Urinary bladder (tissue), 3 donors: ENCODE measurements at regions not wholly inside any gene's neighbourhood (a gene's known extent, or its start where the extent isn't known, plus 50 kb on each side); places are given as distances from the start of the nearest gene placed in this dataset.

Experiments
- DNase-seq: peaks from one replicate; pipeline ENCODE4 v3.0.0-alpha.2; 2015; ENCODE audit errors: extremely low spot score
- H3K27ac ChIP-seq: one replicate; pipeline ENCODE4 v1.5.1; 2013; ENCODE audit warnings: low read depth, mild to moderate bottlenecking, moderate library complexity
- H3K36me3 ChIP-seq: one replicate; pipeline ENCODE4 v1.6.1; 2013; ENCODE audit warnings: mild to moderate bottlenecking, moderate library complexity; ENCODE audit not compliant: insufficient read depth
- H3K4me1 ChIP-seq: one replicate; pipeline ENCODE4 v1.6.1; 2013; ENCODE audit warnings: mild to moderate bottlenecking, moderate library complexity; ENCODE audit not compliant: insufficient read depth
- H3K4me3 ChIP-seq: one replicate; pipeline ENCODE4 v1.5.1; 2013; ENCODE audit warnings: low read depth, low read length
- WGBS: extraction: QIAGEN DNeasy Blood & Tissue Kit; methylation state at CpG from one replicate; pipeline ENCODE4 v1.1.7; 2013; 5-methylcytosine and 5-hydroxymethylcytosine counted together
- donor health status: healthy with polysubstance abuse.
- donor health status: healthy.

GRCh38 chr6:166754218-166755030 lies 127.4 kb upstream of the RPS6KA2 start:
- Histone ChIP-seq H3K27ac (no peak overlapping the region), H3K36me3 (no peaks in the 10 kb centered on the region), H3K4me1 (no peaks in the 10 kb centered on the region), H3K4me3 (no peak overlapping the region)
- 95% methylated on average over 13 of the region's 13 CpGs for WGBS
- DNase-seq, result no peak

- no peaks in the 10 kb centered on the region for H3K4me1 ChIP-seq
- no peak overlapping the region for H3K4me3 ChIP-seq
- H3K36me3 ChIP-seq, result no peaks in the 10 kb centered on the region
- no peak for DNase-seq
- H3K27ac ChIP-seq, result no peak overlapping the region
- WGBS, result 78% methylated on average over 6 of the region's 6 CpGs
Measured at GRCh38 chr6:166752928-166753721, 126.1 kb upstream of the RPS6KA2 start.

GRCh38 chr6:166752097-166752496 lies 125.0 kb upstream of the RPS6KA2 start:
- DNase-seq, result no peak
- Histone ChIP-seq H3K36me3 (no peaks in the 10 kb centered on the region), H3K27ac (no peak overlapping the region), H3K4me1 (no peaks in the 10 kb centered on the region), H3K4me3 (no peak overlapping the region)
- 90% methylated on average over 9 of the region's 9 CpGs for WGBS

DNA sequence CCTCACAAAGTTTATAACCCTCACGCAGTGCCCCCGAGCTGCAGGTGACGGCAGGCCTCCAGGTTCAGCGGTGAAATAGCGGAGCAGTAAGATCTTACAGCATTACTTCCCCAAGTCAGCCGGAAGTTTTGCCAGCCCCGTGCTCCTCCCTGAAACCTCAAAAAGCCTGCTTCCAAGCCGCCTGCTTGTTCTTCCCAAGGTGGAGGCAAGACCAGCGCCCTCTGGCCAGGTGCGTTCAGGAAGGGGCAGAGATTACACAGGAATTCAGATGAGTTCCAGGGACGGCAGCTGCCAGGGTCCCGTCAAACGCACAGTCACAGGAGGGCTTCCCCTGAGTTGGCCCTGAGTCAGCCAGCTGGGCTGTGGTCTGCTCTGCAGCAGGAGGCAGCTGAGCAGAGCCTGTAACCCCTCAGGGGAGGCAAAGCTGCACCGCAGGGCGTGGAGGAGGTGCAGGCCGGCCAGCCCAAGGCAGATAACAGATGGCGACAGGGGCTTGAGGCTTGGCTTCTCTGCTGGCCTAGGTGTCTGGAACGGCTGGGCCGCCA lies 124.1 kb upstream of the RPS6KA2 start:
- H3K27ac ChIP-seq, result no peak overlapping the region
- 74% methylated on average over 19 of the region's 19 CpGs for WGBS
- no peak for DNase-seq
- no peaks in the 10 kb centered on the region for H3K4me1 ChIP-seq
- H3K36me3 ChIP-seq, result no peaks in the 10 kb centered on the region
- H3K4me3 ChIP-seq, result no peak overlapping the region

DNA sequence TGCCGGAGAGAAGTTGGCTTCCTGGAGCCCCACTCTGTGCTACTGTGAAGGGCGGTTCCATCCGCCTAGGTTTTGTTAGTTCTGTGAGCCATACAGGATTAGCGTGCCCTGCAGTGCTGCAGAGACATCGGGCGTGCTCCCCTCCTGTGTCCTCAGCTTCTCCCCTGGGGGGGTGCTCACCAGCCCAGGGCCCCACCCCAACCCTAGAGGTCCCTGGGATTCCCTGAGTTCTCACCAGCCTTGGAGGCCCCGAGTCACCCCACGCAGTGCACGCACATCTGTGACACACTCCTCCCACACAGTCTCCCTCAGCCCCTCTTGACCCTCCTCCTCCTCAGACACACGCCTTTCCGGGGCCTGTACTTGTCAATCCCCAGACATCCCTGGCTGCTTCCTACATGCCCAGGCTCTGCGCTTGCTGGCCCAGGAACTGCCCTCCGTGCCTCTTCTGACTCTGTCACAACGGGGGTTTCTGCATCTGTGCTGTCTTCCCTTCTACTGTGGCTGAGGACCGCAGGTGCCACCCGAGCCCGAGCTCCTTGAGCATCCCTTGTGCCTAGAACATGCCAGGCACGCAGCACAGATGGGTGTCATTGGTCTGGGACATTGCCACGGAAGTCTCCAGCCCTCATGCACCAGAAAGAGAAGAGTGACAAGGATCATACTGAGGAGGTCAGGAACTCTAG lies 123.2 kb upstream of the RPS6KA2 start:
- WGBS, result 85% methylated on average over 19 of the region's 19 CpGs
- Histone ChIP-seq H3K4me3 (no peak overlapping the region), H3K4me1 (no peaks in the 10 kb centered on the region), H3K36me3 (no peaks in the 10 kb centered on the region), H3K27ac (no peak overlapping the region)
- no peak for DNase-seq

DNA sequence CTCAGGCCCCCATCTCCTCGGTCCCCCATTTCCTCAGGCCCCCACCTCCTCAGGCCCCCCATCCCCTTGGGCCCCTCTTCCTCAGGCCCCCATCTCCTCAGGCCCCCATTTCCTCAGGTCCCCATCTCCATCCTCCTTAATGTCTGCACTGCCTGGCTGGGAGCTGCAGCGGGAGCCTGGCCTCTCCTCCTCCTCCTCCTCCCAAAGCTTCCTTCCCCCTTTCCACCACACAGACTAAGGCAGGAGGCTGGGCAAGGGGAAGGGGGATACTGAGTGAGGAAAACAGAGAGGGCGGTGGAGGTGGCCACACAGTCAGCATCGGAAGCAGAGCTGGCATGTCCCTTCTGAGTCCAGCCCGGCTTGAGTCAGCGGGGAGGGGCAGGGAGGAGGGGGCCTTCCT lies 122.6 kb upstream of the RPS6KA2 start:
- H3K27ac ChIP-seq, result no peak overlapping the region

DNA sequence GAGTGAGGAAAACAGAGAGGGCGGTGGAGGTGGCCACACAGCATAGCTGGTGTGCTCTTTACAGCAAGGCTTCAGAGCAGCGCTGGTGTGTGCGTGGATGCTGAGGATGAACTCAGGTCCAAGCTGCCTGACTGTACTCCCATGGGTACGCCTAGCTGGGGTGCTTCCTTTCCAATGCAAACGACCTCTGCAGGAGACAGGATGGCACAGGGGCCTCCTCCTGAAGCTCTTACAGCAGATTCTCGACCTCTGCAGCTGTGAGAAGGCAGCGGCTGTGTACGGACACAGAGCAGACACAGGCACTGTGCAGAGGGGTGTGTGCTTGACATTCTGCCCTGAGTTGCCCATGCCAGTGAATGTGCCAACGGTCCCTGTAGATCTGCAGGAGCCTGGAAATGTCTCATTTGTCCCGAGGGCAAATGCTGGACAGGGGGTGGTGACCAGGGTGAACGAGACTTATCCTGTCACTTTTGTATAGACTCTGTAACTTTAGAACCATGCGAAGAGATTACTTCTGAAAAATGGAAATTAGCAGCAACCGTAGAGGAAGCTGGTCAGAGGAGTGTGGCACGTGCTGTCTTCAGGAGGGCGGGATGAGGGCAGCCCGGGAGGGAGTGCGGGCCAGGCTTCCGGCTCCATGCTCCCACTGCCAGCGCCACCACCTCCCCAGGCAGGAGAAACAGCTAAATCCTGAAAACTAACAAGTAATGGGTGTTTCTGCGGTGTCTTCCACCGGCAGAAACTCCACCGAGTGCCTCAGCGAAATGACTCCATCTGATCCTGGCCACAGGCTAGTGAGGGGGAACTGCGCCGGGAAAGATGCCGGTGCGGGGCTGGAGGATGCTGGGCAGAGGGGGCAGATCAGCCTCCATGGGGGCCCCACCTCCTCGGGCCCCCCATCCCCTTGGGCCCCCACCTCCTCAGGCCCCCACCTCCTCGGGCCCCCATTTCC lies 120.9 kb upstream of the RPS6KA2 start:
- no peak overlapping the region for H3K4me3 ChIP-seq
- no peak overlapping the region for H3K27ac ChIP-seq
- no peaks in the 10 kb centered on the region for H3K4me1 ChIP-seq
- WGBS, result 78% methylated on average over 29 of the region's 29 CpGs
- no peaks in the 10 kb centered on the region for H3K36me3 ChIP-seq
- no peak for DNase-seq

More for the DNA sequence above, 122.6 kb upstream of the RPS6KA2 start:
- WGBS, result 83% methylated on average over 6 of the region's 6 CpGs
- Histone ChIP-seq H3K36me3 (no peaks in the 10 kb centered on the region), H3K4me3 (no peak overlapping the region), H3K4me1 (no peaks in the 10 kb centered on the region)
- DNase-seq, result no peak

- no peak for DNase-seq
- no peaks in the 10 kb centered on the region for H3K36me3 ChIP-seq
- no peaks in the 10 kb centered on the region for H3K4me1 ChIP-seq
- no peak overlapping the region for H3K27ac ChIP-seq
- H3K4me3 ChIP-seq, result no peak overlapping the region
- 87% methylated on average over 16 of the region's 16 CpGs for WGBS
Measured at GRCh38 chr6:166745801-166746668, 119.0 kb upstream of the RPS6KA2 start.

DNA sequence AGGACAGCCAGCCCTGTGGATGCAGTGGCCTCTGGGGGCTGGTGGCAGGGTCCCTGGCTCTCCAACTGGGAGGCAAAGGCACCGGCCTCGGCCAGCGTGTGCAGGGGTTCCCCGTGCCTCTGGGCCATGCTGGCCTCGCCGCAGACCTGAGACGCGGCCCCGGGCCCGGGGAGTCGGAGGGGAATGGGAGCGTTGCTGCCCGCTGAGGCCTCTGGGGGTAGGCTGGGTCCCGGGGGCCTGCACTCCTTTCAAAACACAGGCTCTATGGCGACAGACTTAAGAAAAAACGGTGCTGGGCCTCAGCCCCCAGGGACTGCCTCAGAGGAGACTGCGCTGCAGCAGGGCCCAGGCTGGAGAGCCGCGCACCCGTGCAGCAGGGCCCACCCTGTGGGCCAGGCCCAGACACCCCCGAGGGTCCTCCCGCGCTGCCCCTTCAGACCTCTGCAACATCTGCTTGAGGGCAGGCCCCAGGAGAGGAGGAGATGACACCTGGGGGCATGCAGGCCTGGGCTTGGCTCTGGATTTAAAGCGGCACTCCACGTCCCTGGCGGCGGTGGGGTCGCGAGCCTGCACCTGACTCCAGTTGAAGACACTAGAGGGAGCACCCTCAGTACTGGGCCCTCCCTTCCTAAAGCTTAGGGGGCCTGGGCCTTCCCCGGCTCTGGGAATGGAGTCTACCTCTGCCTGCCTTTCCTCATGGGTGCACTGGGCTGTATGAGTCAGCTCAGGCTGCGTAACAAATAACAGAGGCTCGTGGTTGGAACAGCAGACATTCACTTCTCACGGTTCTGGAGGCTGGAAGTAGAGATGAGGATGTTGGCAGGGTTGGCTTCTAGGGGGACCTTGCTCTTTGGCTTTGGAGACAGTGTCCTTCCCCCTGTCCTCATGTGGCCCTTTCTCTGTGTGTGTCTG lies 117.4 kb upstream of the RPS6KA2 start:
- Histone ChIP-seq H3K4me3 (no peak overlapping the region), H3K27ac (no peak overlapping the region), H3K36me3 (no peaks in the 10 kb centered on the region), H3K4me1 (no peaks in the 10 kb centered on the region)
- no peak for DNase-seq
- 86% methylated on average over 33 of the region's 33 CpGs for WGBS

DNA sequence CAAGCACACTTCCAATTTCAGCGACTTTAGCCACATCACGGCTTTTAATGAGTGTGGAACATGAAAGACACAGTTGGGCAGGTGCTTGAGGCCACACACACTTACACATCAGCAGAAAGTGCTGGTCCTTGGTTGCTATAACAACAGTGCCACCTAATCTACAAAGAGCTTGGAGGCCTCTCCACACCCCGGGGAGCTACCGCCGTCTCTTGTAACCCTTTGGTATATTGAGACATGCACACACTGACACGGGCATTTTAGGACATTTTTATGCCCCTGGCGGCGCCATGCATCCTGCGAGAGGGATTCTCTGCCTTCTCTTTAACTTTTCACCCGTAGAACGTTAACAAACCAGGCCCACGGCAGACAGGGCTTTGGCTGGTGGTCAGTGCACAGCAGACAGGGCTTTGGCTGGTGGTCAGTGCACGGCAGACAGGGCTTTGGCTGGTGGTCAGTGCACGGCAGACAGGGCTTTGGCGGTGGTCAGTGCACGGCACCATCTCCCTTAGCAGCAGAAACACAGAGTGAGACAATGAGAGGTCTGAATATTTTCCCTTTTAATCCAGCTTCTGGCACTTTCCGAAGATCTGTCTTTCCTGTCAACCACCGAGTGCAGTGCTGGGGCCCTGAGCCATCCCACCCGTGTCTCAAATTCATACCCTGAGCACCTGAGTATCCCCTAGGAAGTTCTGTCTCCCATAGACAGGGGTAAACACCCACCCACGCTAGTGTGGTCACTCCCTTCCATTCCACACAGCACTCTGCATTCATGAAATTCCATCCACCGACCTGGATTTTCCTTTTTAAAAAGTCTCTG lies 116.6 kb upstream of the RPS6KA2 start:
- Histone ChIP-seq H3K4me3 (no peak overlapping the region), H3K4me1 (peaks cover 1% of the 10 kb centered on the region), H3K36me3 (no peaks in the 10 kb centered on the region), H3K27ac (no peak overlapping the region)
- 71% methylated on average over 21 of the region's 21 CpGs for WGBS
- DNase-seq, result no peak

DNA sequence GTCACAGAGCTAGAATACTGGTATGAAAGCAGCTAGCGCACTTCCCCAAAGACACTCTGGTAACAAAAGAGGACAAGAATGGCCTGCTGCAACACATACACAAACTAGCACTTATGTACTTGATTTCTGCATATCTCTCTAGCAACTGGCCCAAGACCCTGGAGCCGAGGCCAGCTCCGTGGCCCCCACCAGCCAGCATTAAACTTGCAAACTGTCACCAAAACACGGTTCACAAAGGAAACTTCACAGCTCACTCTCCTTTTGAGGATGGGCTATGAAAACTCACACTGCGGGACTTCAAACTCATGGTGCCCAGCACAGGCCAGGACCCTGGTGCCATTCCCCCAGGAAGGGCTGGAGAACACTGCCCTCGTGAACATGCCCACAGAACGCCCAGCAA lies 115.9 kb upstream of the RPS6KA2 start:
- no peak for DNase-seq
- no peak overlapping the region for H3K27ac ChIP-seq
- WGBS, result 96% methylated on average over 7 of the region's 7 CpGs
- H3K4me1 ChIP-seq, result peaks cover 1% of the 10 kb centered on the region
- H3K36me3 ChIP-seq, result no peaks in the 10 kb centered on the region
- H3K4me3 ChIP-seq, result no peak overlapping the region
